OCI-LY3 (cell line): ENCODE measurements at regions not wholly inside any gene's neighbourhood (a gene's known extent, or its start where the extent isn't known, plus 50 kb on each side); places are given as distances from the start of the nearest gene placed in this dataset.

ENCODE experiments used
- CTCF ChIP-seq: fragments of 200-600, 300-600 bp; sonication (generic); IDR thresholded peaks from 2 replicates; pipeline ENCODE4 v1.5.1; 2014; ENCODE audit warnings: antibody characterized with exemption, low read length, low read depth
- EZH2phosphoT487 ChIP-seq: fragments of 200-600 bp; shearing (Covaris generic); IDR thresholded peaks from 2 replicates; pipeline ENCODE4 v1.6.1; 2018; ENCODE audit warnings: antibody characterized with exemption, mixed run types, low read depth

- TF ChIP-seq EZH2phosphoT487 (no peak), CTCF (no peak)
Observed at GRCh38 chr13:109541081-109541480, 245.3 kb downstream of the IRS2 start.
